Testis (tissue), 2 donors: ENCODE measurements at regions not wholly inside any gene's neighbourhood (a gene's known extent, or its start where the extent isn't known, plus 50 kb on each side); places are given as distances from the start of the nearest gene placed in this dataset.

Experiments used
- CTCF ChIP-seq, 3 experiments: fragments of 450-650 bp in 2 of 3; fragments of 200-600 bp in 1 of 3; sonication (generic) in 1 of 3; IDR thresholded peaks; one replicate each; pipeline ENCODE4 v1.5.1; 2016 to 2019; ENCODE audit warnings: antibody characterized with exemption in 3 of 3, mild to moderate bottlenecking in 2 of 3, moderate library complexity in 1 of 3
- POLR2A ChIP-seq: fragments of 450-650 bp; IDR thresholded peaks from one replicate; pipeline ENCODE4 v1.6.1; 2017; ENCODE audit warnings: antibody characterized with exemption, mild to moderate bottlenecking, moderate library complexity

- TF ChIP-seq CTCF (IDR thresholded peaks at IDR 0.05) (no peak), POLR2A (no peak)
These were observed 91.8 kb upstream of the KMT2C start for GRCh38 chr7:152527610-152528032.
